ENCODE measurements at regions not wholly inside any gene's neighbourhood (a gene's known extent, or its start where the extent isn't known, plus 50 kb on each side); places are given as distances from the start of the nearest gene placed in this dataset.

DNA sequence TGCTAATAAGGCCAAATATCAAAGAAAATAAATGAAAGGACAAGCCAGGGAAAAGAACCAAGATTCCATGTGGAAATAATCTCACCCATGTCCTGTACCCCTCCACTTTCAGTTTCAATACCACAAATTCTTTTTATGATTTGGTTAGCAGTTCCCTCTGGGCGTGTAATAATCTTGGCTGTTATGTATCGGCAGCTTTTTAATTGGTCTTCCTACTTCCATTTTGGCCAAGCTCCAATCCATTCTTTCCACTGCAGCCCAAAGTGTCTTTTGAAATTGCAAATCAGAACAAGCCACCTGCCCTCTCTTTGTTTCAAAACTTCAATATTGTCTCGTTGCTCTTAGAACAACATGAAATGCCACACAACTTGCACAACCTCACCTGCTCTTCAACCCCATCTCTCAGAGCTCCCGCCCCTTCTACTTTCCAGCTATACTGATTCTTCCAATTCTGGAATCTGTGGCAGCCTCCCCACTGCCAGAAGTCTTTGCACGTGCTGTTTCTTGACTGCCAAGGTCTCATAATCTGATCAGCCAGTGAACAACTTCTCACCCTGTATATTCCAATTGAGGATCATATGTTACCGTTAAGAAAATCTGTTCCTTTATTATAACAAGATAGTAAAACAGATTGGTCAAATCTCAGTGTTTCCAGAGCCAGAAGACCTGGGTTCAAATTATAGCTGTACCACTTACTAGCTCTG, 354.5 kb downstream of the CBLN4 start:
- TF ChIP-seq, protein P1, sequence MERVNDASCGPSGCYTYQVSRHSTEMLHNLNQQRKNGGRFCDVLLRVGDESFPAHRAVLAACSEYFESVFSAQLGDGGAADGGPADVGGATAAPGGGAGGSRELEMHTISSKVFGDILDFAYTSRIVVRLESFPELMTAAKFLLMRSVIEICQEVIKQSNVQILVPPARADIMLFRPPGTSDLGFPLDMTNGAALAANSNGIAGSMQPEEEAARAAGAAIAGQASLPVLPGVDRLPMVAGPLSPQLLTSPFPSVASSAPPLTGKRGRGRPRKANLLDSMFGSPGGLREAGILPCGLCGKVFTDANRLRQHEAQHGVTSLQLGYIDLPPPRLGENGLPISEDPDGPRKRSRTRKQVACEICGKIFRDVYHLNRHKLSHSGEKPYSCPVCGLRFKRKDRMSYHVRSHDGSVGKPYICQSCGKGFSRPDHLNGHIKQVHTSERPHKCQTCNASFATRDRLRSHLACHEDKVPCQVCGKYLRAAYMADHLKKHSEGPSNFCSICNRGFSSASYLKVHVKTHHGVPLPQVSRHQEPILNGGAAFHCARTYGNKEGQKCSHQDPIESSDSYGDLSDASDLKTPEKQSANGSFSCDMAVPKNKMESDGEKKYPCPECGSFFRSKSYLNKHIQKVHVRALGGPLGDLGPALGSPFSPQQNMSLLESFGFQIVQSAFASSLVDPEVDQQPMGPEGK (CRISPR knock-in tag; IDR thresholded peaks at IDR 0.05; ENCODE audit: borderline replicate concordance), result no peak
- TF ChIP-seq ISL1 (CRISPR knock-in tag; IDR thresholded peaks at IDR 0.05) (no peak), ZC3H10 (CRISPR knock-in tag; IDR thresholded peaks at IDR 0.05) (no peak), ZFP30 (CRISPR knock-in tag; IDR thresholded peaks at IDR 0.05) (no peak), CSDC2 (CRISPR knock-in tag; IDR thresholded peaks at IDR 0.05) (no peak), PPARA (CRISPR knock-in tag; IDR thresholded peaks at IDR 0.05; ENCODE audit: borderline replicate concordance) (no peak), SNAI2 (CRISPR knock-in tag; IDR thresholded peaks at IDR 0.05) (no peak), ZNF70 (CRISPR knock-in tag; IDR thresholded peaks at IDR 0.05) (no peak), BACH2 (CRISPR knock-in tag; IDR thresholded peaks at IDR 0.05; ENCODE audit: borderline replicate concordance) (no peak), ZNF565 (CRISPR knock-in tag; conservative IDR thresholded peaks at IDR 0.05; ENCODE audit: low read depth) (no peak), GLIS3 (CRISPR knock-in tag; IDR thresholded peaks at IDR 0.05) (no peak)
- TF ChIP-seq, protein P2, sequence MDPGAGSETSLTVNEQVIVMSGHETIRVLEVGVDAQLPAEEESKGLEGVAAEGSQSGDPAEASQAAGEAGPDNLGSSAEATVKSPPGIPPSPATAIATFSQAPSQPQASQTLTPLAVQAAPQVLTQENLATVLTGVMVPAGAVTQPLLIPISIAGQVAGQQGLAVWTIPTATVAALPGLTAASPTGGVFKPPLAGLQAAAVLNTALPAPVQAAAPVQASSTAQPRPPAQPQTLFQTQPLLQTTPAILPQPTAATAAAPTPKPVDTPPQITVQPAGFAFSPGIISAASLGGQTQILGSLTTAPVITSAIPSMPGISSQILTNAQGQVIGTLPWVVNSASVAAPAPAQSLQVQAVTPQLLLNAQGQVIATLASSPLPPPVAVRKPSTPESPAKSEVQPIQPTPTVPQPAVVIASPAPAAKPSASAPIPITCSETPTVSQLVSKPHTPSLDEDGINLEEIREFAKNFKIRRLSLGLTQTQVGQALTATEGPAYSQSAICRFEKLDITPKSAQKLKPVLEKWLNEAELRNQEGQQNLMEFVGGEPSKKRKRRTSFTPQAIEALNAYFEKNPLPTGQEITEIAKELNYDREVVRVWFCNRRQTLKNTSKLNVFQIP (CRISPR knock-in tag; IDR thresholded peaks at IDR 0.05; ENCODE audit: borderline replicate concordance, low read depth), result no peak
- TF ChIP-seq, protein P3, sequence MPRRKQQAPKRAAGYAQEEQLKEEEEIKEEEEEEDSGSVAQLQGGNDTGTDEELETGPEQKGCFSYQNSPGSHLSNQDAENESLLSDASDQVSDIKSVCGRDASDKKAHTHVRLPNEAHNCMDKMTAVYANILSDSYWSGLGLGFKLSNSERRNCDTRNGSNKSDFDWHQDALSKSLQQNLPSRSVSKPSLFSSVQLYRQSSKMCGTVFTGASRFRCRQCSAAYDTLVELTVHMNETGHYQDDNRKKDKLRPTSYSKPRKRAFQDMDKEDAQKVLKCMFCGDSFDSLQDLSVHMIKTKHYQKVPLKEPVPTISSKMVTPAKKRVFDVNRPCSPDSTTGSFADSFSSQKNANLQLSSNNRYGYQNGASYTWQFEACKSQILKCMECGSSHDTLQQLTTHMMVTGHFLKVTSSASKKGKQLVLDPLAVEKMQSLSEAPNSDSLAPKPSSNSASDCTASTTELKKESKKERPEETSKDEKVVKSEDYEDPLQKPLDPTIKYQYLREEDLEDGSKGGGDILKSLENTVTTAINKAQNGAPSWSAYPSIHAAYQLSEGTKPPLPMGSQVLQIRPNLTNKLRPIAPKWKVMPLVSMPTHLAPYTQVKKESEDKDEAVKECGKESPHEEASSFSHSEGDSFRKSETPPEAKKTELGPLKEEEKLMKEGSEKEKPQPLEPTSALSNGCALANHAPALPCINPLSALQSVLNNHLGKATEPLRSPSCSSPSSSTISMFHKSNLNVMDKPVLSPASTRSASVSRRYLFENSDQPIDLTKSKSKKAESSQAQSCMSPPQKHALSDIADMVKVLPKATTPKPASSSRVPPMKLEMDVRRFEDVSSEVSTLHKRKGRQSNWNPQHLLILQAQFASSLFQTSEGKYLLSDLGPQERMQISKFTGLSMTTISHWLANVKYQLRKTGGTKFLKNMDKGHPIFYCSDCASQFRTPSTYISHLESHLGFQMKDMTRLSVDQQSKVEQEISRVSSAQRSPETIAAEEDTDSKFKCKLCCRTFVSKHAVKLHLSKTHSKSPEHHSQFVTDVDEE (CRISPR knock-in tag; IDR thresholded peaks at IDR 0.05), result no peak
- TF ChIP-seq, protein P4, sequence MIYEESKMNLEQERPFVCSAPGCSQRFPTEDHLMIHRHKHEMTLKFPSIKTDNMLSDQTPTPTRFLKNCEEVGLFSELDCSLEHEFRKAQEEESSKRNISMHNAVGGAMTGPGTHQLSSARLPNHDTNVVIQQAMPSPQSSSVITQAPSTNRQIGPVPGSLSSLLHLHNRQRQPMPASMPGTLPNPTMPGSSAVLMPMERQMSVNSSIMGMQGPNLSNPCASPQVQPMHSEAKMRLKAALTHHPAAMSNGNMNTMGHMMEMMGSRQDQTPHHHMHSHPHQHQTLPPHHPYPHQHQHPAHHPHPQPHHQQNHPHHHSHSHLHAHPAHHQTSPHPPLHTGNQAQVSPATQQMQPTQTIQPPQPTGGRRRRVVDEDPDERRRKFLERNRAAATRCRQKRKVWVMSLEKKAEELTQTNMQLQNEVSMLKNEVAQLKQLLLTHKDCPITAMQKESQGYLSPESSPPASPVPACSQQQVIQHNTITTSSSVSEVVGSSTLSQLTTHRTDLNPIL (CRISPR knock-in tag; IDR thresholded peaks at IDR 0.05; ENCODE audit: low read depth), result no peak

Data from SK-N-SH treated with all-trans-retinoic acid at 6 μM for 48 hours (cell line).